HG02943 (cell line): ENCODE measurements at regions not wholly inside any gene's neighbourhood (a gene's known extent, or its start where the extent isn't known, plus 50 kb on each side); places are given as distances from the start of the nearest gene placed in this dataset.

ENCODE experiments used
- ATAC-seq: cut with Tn5 transposase; IDR thresholded peaks from one replicate; pipeline ENCODE4 v1.9.1; 2021; ENCODE audit warnings: mild to moderate bottlenecking, low read depth, moderate library complexity; ENCODE audit not compliant: unreplicated experiment

DNA sequence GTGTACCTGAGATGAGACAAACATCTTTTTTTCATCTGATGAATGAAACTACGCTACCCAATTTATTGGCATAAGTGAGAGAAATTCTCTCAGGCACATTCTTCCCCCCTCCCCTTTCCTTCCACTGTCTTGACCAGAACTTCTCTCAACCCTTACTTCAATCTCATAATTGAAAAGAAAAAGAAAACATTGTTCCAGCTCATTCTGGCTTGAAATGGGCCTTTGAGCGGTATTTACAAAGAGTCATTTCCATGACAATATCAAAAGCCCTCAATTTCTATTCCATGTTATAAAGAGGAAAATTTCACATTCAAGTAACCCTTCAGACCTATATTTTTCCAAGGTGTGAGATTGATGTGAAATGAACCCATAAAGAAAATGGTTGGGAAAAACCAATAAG lies 145.9 kb downstream of the PCSK1 start:
- no peak for ATAC-seq

- ATAC-seq = no peak
These were observed 147.2 kb downstream of the PCSK1 start for GRCh38 chr5:96285823-96286222.

DNA sequence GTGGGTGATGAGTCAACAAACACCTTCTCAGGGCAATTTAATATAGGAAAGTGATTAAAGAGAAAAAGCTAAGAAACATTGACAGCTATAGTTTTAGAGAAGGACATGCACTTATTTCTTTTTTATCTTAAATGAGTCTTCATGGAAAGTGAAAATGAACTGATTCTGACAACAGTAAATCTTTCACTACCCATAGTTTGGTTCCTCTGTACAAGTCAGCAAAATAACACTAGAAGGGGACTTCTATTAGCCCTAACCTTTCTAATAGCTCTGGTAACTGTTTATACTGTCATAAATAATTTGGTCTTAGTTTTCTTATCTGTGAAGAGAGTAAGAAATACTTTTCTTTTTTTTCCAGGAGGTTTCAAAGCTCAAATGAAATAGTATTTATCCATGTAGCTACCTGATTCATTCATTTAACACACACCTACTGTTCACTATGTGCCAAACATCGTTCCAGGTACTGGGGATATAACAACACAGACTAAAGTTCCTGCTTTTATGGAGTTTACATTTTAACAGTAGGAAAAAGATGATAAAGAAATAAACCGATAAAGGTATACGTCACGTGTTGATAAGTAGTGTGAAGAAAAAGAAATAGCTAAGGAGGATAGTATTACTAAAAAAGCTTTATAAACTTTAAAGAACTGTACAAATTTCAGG lies 148.2 kb downstream of the PCSK1 start:
- no peak for ATAC-seq

GRCh38 chr5:96283589-96283988 lies 149.5 kb downstream of the PCSK1 start:
- ATAC-seq = no peak

GRCh38 chr5:96282020-96282419 lies 151.0 kb downstream of the PCSK1 start:
- no peak for ATAC-seq

- no peak for ATAC-seq
These were observed 152.1 kb downstream of the PCSK1 start for GRCh38 chr5:96280946-96281393.

DNA sequence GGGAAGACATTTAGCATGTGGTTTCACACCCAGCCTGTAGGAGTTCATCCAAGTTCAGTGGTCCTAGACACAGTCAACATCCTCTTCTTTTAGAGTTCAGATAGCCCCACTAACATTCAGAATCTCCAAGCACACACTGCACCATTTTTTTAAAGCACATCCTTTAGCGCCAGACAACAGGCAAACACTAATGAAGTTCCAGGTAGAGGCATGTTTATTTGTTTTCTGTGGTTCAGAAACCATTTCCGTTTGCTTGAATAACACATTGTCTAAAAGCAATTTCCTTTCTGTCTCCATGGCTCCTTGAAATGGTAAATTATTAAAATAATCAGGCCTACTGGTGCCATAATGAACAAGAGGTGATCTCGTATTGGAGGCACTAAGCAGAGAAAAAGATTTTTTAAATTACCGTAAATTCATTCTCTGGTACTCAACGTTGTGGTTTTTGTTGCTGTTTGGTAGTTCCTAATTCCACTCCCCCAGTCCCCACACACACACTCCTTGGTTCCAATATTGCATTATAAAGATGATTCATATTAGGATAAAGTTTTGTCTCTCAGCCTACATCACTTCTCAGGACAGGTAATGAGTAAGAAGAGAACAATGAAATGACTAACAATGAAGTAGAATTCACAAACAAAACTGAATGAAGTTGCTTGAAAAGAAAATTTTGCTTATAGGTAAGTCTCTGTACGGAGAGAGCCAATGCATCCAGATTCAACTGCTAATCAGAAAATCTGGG lies 153.1 kb downstream of the PCSK1 start:
- ATAC-seq = no peak

- ATAC-seq = no peak
These were observed 154.1 kb downstream of the PCSK1 start for GRCh38 chr5:96278981-96279380.

- ATAC-seq = no peak
These were observed 158.0 kb downstream of the PCSK1 start for GRCh38 chr5:96275051-96275450.

GRCh38 chr5:96265487-96265886 lies 167.6 kb downstream of the PCSK1 start:
- no peak for ATAC-seq

DNA sequence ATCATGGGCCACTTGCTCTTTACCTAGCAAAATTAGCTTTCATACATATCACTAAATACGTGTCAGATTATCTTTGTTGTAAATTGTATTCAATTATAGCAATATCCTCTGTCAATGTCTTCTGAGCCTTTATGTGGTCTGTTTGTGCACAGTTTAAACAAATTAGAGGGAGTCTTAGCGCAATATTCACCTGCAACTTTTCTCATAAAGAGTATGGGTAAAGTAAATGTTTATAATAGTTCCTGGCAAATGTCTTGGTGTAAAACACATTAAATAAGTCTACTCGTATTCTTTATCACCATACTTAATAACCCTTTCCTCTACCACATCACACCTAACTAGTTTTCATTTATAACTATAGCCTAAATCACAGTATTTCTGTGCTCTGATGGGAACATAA lies 169.0 kb downstream of the PCSK1 start:
- ATAC-seq = no peak

DNA sequence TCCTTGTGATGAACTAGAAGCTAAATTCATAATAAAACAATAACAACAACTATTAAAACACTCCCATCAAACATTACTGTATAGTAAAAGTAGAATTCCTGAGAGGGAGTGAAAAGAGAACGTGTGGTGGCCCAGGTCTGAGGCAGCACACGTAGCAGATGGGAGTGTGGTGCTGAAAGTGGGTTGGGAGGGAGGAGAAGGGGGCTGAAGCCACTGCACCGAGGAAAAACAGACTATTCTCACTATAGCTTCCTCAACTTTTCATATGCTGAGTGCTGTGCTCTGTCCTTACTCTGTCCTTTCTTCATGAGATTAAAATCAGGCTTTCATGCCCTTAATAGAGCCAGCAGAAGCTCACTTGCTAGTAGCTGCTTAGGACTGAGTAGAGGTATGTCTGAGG lies 170.9 kb downstream of the PCSK1 start:
- no peak for ATAC-seq

GRCh38 chr5:96260009-96260408 lies 173.0 kb downstream of the PCSK1 start:
- ATAC-seq = no peak

DNA sequence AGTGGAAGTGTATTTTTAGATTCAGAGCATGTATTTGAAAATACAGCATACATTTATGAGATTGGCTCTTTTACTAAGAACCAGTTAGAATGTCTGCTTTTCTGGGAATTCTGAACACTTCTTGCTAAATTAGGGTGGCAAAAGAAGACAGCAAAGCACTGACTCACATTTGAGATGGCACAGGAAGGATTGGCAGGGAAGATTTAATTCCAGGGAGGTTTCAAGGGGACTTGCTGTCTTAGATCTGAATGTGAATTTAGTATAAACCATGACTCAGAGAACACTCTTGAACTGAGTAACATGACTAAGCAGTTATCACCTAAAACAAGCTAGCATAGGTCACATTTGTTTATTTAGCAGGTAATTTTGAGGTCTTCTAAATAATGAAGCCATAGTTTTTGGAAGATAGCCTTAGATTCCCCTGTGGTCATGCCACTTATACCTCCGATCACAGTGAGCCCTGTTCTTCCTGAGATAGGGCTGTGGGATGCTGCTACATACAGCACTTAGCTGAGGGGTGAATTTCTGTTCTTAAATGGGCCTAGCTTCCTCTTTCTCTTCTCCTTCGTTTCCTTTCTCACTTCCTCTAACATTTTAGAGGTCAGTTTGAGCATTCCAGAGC lies 173.8 kb downstream of the PCSK1 start:
- ATAC-seq = no peak

GRCh38 chr5:96258692-96259091 lies 174.4 kb downstream of the PCSK1 start:
- no peak for ATAC-seq

DNA sequence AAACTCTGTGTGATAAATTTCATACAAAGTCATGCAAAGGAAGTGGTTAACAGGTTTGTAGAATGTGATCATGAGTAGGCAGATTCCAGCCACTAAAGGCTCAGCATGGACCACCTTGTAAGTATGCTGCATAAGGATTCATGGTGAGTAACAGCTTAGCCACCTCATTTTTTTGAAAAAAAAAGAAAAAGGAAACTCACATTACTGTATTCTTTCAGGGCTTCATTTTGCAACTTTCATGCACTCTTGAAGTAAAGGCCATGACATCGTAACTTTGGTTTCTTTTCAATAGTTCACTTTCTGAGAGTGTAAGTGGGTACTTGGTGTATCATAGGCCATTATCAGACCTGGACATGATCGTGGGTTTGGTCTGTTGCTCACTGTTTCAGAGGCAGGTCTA lies 175.1 kb downstream of the PCSK1 start:
- no peak for ATAC-seq

DNA sequence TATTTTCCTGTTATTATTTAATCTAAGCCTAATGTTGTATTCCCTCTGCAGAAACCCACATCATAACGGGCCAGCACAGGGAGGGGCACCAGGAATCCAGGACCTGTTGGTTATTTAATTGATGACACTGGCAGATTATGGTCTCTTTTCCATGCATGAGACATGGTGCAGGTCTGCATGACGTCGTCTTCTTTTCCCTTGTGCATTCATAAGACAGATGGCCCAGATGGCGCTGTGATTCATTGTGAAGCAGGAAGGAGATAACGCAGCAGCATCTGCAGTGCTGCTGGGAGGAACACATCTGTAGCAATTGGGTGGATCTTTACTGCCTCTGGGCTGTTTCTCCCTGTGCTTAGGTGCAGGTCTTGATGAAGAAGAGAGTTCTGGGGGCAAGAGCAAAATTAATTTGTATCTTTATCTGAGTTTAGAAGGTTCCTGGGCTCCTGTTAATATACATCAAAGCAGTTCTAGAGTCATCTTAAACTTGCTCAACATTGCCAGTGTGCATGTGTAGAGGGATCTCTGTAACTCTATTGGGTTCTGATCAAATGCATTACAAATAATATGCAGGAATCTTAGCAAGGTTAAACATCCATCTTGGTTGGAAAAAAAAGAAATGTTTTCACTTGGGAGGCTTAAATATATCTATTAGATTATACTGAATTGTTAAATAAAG lies 176.1 kb downstream of the PCSK1 start:
- ATAC-seq = no peak

DNA sequence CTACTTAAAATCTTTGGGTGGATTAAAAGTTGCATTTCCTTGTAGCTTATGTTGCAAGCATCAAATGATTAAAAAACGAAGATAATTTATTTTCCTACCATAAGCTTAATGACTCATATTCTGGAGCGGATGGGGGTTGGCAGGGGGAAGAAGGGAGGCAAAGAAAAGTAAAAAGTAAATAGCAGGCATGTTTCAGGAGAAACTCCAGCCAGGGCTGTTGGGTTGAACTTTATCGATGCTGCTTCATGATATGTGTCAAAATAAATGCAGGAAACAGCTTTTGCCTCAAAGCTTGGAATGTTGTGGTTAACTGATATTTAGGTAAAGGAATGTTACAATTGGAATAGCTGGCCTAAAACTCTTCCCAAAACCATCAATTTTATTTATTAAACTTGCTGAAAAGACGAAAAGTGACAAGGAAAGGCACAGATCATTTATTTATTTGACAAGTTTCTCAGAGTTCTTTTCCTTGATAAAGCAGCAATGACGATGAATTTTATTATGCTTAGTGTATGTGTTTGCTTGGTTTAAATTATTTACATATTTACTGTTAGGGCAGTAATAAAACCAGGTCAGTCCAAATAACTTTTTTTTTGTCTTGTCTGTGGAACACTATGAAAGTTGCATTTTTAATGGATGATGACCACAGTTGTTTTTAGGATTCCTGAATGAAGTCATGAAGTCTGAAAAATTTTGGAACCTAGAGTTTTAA lies 177.9 kb downstream of the PCSK1 start:
- no peak for ATAC-seq

GRCh38 chr5:96253140-96253539 lies 179.9 kb downstream of the PCSK1 start:
- ATAC-seq = no peak

DNA sequence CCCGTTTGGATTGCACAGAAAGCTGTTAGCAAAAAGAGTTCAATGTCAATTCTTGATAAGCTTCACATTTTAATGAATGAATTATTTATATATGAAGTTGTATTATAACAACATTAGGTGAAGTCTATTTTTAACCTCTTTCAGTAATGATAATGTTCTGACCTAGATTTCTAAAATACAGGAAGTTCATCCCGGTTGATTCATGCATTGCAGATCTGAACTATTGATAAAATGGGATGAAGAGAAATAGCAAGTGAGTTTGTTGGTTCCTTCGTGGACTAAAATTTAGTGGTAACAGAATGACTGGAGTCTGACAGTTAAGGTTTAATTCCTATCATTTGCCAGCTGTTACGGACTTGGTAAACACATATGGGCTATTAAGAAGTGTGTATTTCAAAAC lies 180.5 kb downstream of the PCSK1 start:
- ATAC-seq = no peak

- no peak for ATAC-seq
These were observed 182.3 kb downstream of the PCSK1 start for GRCh38 chr5:96250782-96251181.
